IPS-15b (cell line): ENCODE measurements at regions not wholly inside any gene's neighbourhood (a gene's known extent, or its start where the extent isn't known, plus 50 kb on each side); places are given as distances from the start of the nearest gene placed in this dataset.

Experiments used
- H3K27me3 ChIP-seq: one replicate; pipeline ENCODE4 v1.6.1; 2013; ENCODE audit warnings: low read length; ENCODE audit not compliant: control insufficient read depth, insufficient read depth
- H3K36me3 ChIP-seq: one replicate; pipeline ENCODE4 v1.6.1; 2013; ENCODE audit warnings: low read length; ENCODE audit not compliant: control insufficient read depth, insufficient read depth
- H3K4me1 ChIP-seq: one replicate; pipeline ENCODE4 v1.6.1; 2013; ENCODE audit warnings: mild to moderate bottlenecking, low read length; ENCODE audit not compliant: control insufficient read depth, insufficient read depth
- H3K4me3 ChIP-seq: one replicate; pipeline ENCODE4 v1.5.1; 2013; ENCODE audit warnings: low read depth, low read length
- H3K9ac ChIP-seq: one replicate; pipeline ENCODE4 v1.6.1; 2013; ENCODE audit warnings: low read depth, mild to moderate bottlenecking, low read length
- H3K9me3 ChIP-seq: one replicate; pipeline ENCODE4 v1.6.1; 2013; ENCODE audit warnings: mild to moderate bottlenecking, low read length; ENCODE audit not compliant: control insufficient read depth, insufficient read depth

GRCh38 chr4:14452001-14452400, 550.3 kb upstream of the CPEB2 start:
- Histone ChIP-seq H3K9ac (no peak overlapping the region), H3K4me1 (no peaks in the 10 kb centered on the region), H3K36me3 (no peaks in the 10 kb centered on the region), H3K4me3 (no peak overlapping the region), H3K9me3 (no peaks in the 10 kb centered on the region), H3K27me3 (no peaks in the 10 kb centered on the region)

- Histone ChIP-seq H3K9ac (no peak overlapping the region), H3K4me1 (no peaks in the 10 kb centered on the region), H3K9me3 (no peaks in the 10 kb centered on the region), H3K27me3 (no peaks in the 10 kb centered on the region), H3K36me3 (no peaks in the 10 kb centered on the region), H3K4me3 (no peak overlapping the region)
Observed at GRCh38 chr4:14452764-14453163, 549.5 kb upstream of the CPEB2 start.

- Histone ChIP-seq H3K4me1 (no peaks in the 10 kb centered on the region), H3K4me3 (no peak overlapping the region), H3K27me3 (no peaks in the 10 kb centered on the region), H3K9ac (no peak overlapping the region), H3K9me3 (no peaks in the 10 kb centered on the region), H3K36me3 (no peaks in the 10 kb centered on the region)
Observed at GRCh38 chr4:14458463-14458862, 543.8 kb upstream of the CPEB2 start.

- Histone ChIP-seq H3K4me3 (no peak overlapping the region), H3K9ac (no peak overlapping the region), H3K9me3 (no peaks in the 10 kb centered on the region), H3K27me3 (no peaks in the 10 kb centered on the region), H3K4me1 (no peaks in the 10 kb centered on the region), H3K36me3 (no peaks in the 10 kb centered on the region)
Observed at GRCh38 chr4:14465057-14465456, 537.2 kb upstream of the CPEB2 start.

- Histone ChIP-seq H3K36me3 (no peaks in the 10 kb centered on the region), H3K4me3 (no peak overlapping the region), H3K9me3 (no peaks in the 10 kb centered on the region), H3K4me1 (no peaks in the 10 kb centered on the region), H3K9ac (no peak overlapping the region), H3K27me3 (no peaks in the 10 kb centered on the region)
Observed at GRCh38 chr4:14465507-14465906, 536.8 kb upstream of the CPEB2 start.

GRCh38 chr4:14478504-14478903, 523.8 kb upstream of the CPEB2 start:
- Histone ChIP-seq H3K4me1 (no peaks in the 10 kb centered on the region), H3K9ac (no peak overlapping the region), H3K36me3 (no peaks in the 10 kb centered on the region), H3K27me3 (no peaks in the 10 kb centered on the region), H3K9me3 (no peaks in the 10 kb centered on the region), H3K4me3 (no peak overlapping the region)

GRCh38 chr4:14496408-14496807, 505.9 kb upstream of the CPEB2 start:
- H3K9ac ChIP-seq: no peak overlapping the region
- H3K4me1 ChIP-seq: no peaks in the 10 kb centered on the region
- H3K4me3 ChIP-seq: no peak overlapping the region
- no peaks in the 10 kb centered on the region for H3K9me3 ChIP-seq
- no peaks in the 10 kb centered on the region for H3K36me3 ChIP-seq
- H3K27me3 ChIP-seq: no peaks in the 10 kb centered on the region

- Histone ChIP-seq H3K27me3 (no peaks in the 10 kb centered on the region), H3K4me3 (no peak overlapping the region), H3K4me1 (no peaks in the 10 kb centered on the region), H3K9ac (no peak overlapping the region), H3K36me3 (no peaks in the 10 kb centered on the region), H3K9me3 (no peaks in the 10 kb centered on the region)
Observed at GRCh38 chr4:14496969-14497368, 505.3 kb upstream of the CPEB2 start.

- H3K36me3 ChIP-seq: no peaks in the 10 kb centered on the region
- no peaks in the 10 kb centered on the region for H3K4me1 ChIP-seq
- H3K9me3 ChIP-seq: no peaks in the 10 kb centered on the region
- H3K27me3 ChIP-seq: no peaks in the 10 kb centered on the region
- no peak overlapping the region for H3K9ac ChIP-seq
- no peak overlapping the region for H3K4me3 ChIP-seq
Observed at GRCh38 chr4:14504162-14504561, 498.1 kb upstream of the CPEB2 start.

- H3K4me3 ChIP-seq: no peak overlapping the region
- H3K9me3 ChIP-seq: no peaks in the 10 kb centered on the region
Observed at GRCh38 chr4:14513471-14513870, 488.8 kb upstream of the CPEB2 start.

GRCh38 chr4:14515556-14515955, 486.7 kb upstream of the CPEB2 start:
- Histone ChIP-seq H3K9me3 (no peaks in the 10 kb centered on the region), H3K4me3 (no peak overlapping the region), H3K4me1 (no peaks in the 10 kb centered on the region), H3K27me3 (no peaks in the 10 kb centered on the region), H3K9ac (no peak overlapping the region), H3K36me3 (no peaks in the 10 kb centered on the region)

More at GRCh38 chr4:14513471-14513870, 488.8 kb upstream of the CPEB2 start:
- no peaks in the 10 kb centered on the region for H3K4me1 ChIP-seq
- no peaks in the 10 kb centered on the region for H3K27me3 ChIP-seq
- no peaks in the 10 kb centered on the region for H3K36me3 ChIP-seq
- H3K9ac ChIP-seq: no peak overlapping the region

GRCh38 chr4:14518136-14518535, 484.1 kb upstream of the CPEB2 start:
- no peak overlapping the region for H3K9ac ChIP-seq
- H3K4me3 ChIP-seq: no peak overlapping the region
- H3K36me3 ChIP-seq: no peaks in the 10 kb centered on the region
- H3K9me3 ChIP-seq: no peaks in the 10 kb centered on the region
- H3K27me3 ChIP-seq: no peaks in the 10 kb centered on the region
- no peaks in the 10 kb centered on the region for H3K4me1 ChIP-seq

- Histone ChIP-seq H3K36me3 (no peaks in the 10 kb centered on the region), H3K4me3 (no peak overlapping the region), H3K9me3 (no peaks in the 10 kb centered on the region), H3K4me1 (no peaks in the 10 kb centered on the region), H3K9ac (no peak overlapping the region), H3K27me3 (no peaks in the 10 kb centered on the region)
Observed at GRCh38 chr4:14520171-14520570, 482.1 kb upstream of the CPEB2 start.
